Tibial nerve (tissue), 4 donors: ENCODE measurements at regions not wholly inside any gene's neighbourhood (a gene's known extent, or its start where the extent isn't known, plus 50 kb on each side); places are given as distances from the start of the nearest gene placed in this dataset.

Experiments
- DNase-seq, 2 donors: peaks; one replicate each; pipeline ENCODE4 v3.0.0-alpha.2; 2019; ENCODE audit warnings: low spot score in 2 of 2
- H3K27ac ChIP-seq, 4 donors: fragments of 200-600 bp; sonication (generic) in 3 of 4; one replicate each; pipeline ENCODE4 v1.5.1; 2017 to 2019; ENCODE audit warnings: mild to moderate bottlenecking in 1 of 4
- H3K27me3 ChIP-seq, 2 donors: fragments of 200-600 bp; sonication (generic) in 1 of 2; one replicate each; pipeline versions ENCODE4 v1.5.1 to v1.6.0; 2017 to 2019
- H3K36me3 ChIP-seq, 3 donors: fragments of 200-600 bp; sonication (generic); one replicate each; pipeline ENCODE4 v1.5.1; 2018 to 2019
- H3K4me1 ChIP-seq, 4 donors: fragments of 200-600 bp; sonication (generic) in 3 of 4; one replicate each; pipeline ENCODE4 v1.5.1; 2017 to 2019
- H3K4me3 ChIP-seq, 4 donors: fragments of 200-600 bp; sonication (generic) in 3 of 4; one replicate each; pipeline ENCODE4 v1.5.1; 2017 to 2019; ENCODE audit warnings: mild to moderate bottlenecking in 1 of 4, moderate library complexity in 1 of 4
- H3K9me3 ChIP-seq, 4 donors: fragments of 200-600 bp; sonication (generic) in 3 of 4; one replicate each; pipeline ENCODE4 v1.5.1; 2017 to 2019
- CTCF ChIP-seq, 5 experiments: fragments of 200-600 bp in 3 of 5; fragments of 450-650 bp in 2 of 5; sonication (generic) in 3 of 5; IDR thresholded peaks; one replicate each; pipeline ENCODE4 v1.5.1; 2016 to 2019; ENCODE audit warnings: antibody characterized with exemption in 5 of 5, mild to moderate bottlenecking in 3 of 5, moderate library complexity in 2 of 5
- EP300 ChIP-seq, 2 donors: sonication (generic); formaldehyde crosslinking; IDR thresholded peaks; one replicate each; pipeline ENCODE4 v1.6.1; 2017; ENCODE audit warnings: antibody characterized with exemption in 2 of 2, mild to moderate bottlenecking in 1 of 2
- POLR2A ChIP-seq, 2 donors: fragments of 450-650 bp; IDR thresholded peaks; one replicate each; pipeline ENCODE4 v1.6.1; 2017; ENCODE audit warnings: antibody characterized with exemption in 2 of 2, mild to moderate bottlenecking in 2 of 2, moderate library complexity in 2 of 2
- WGBS, 2 donors: methylation state at CpG; one replicate each; pipeline ENCODE4 v1.1.5; 2018; 5-methylcytosine and 5-hydroxymethylcytosine counted together

- Histone ChIP-seq H3K27ac (no peak overlapping the region), H3K4me1 (peaks cover 0 to 31% (median 3%) of the 10 kb centered on the region in 4 donors), H3K27me3 (no peaks in the 10 kb centered on the region), H3K9me3 (no peaks in the 10 kb centered on the region), H3K4me3 (no peak overlapping the region), H3K36me3 (no peaks in the 10 kb centered on the region)
- WGBS, 2 donors, result 87 to 93% methylated on average over 5 of the region's 5 CpGs
- TF ChIP-seq EP300 (IDR thresholded peaks at IDR 0.05), result no peak
- no peak for TF ChIP-seq POLR2A (IDR thresholded peaks at IDR 0.05)
- TF ChIP-seq CTCF (IDR thresholded peaks at IDR 0.05), result no peak
- no peak for DNase-seq
These were observed 472.6 kb downstream of the TXNL1 start for GRCh38 chr18:56165601-56166355.

- no peak for DNase-seq
- peak overlapping the region in 2 of 4 donors; percentile 36 to 56 for H3K27ac ChIP-seq
- no peak overlapping the region for H3K4me3 ChIP-seq
- H3K4me1 ChIP-seq, result peaks cover 0 to 21% (median 3%) of the 10 kb centered on the region in 4 donors
- TF ChIP-seq CTCF (IDR thresholded peaks at IDR 0.05) (no peak), POLR2A (IDR thresholded peaks at IDR 0.05) (no peak), EP300 (IDR thresholded peaks at IDR 0.05) (peak in 1 of 2 donors; percentile 43)
- no peaks in the 10 kb centered on the region for H3K36me3 ChIP-seq
- WGBS, 2 donors, result 56 to 60% methylated on average over 5 of the region's 5 CpGs
- H3K9me3 ChIP-seq, result no peaks in the 10 kb centered on the region
- H3K27me3 ChIP-seq, result no peaks in the 10 kb centered on the region
These were observed 475.8 kb downstream of the TXNL1 start for GRCh38 chr18:56162311-56163265.

- H3K27ac ChIP-seq, result peak overlapping the region in 1 of 4 donors; percentile 36
- DNase-seq, result no peak
These were observed 476.7 kb downstream of the TXNL1 start for GRCh38 chr18:56161566-56162260.

GRCh38 chr18:56158676-56159075 is 479.7 kb downstream of the TXNL1 start:
- no peak overlapping the region for H3K27ac ChIP-seq
- no peak for DNase-seq
- no peaks in the 10 kb centered on the region for H3K36me3 ChIP-seq
- H3K4me1 ChIP-seq, result peaks cover 0 to 21% (median 3%) of the 10 kb centered on the region in 4 donors
- H3K27me3 ChIP-seq, result no peaks in the 10 kb centered on the region
- H3K9me3 ChIP-seq, result peaks cover 0 to 3% (median 0%) of the 10 kb centered on the region in 4 donors
- no peak for TF ChIP-seq POLR2A (IDR thresholded peaks at IDR 0.05)
- no peak for TF ChIP-seq CTCF (IDR thresholded peaks at IDR 0.05)
- TF ChIP-seq EP300 (IDR thresholded peaks at IDR 0.05), result no peak
- H3K4me3 ChIP-seq, result no peak overlapping the region

More at GRCh38 chr18:56161566-56162260, 476.7 kb downstream of the TXNL1 start:
- no peaks in the 10 kb centered on the region for H3K36me3 ChIP-seq
- no peak overlapping the region for H3K4me3 ChIP-seq
- peaks cover 0 to 21% (median 3%) of the 10 kb centered on the region in 4 donors for H3K4me1 ChIP-seq
- TF ChIP-seq EP300 (IDR thresholded peaks at IDR 0.05), result no peak
- TF ChIP-seq CTCF (IDR thresholded peaks at IDR 0.05), result no peak
- TF ChIP-seq POLR2A (IDR thresholded peaks at IDR 0.05), result no peak
- H3K9me3 ChIP-seq, result no peaks in the 10 kb centered on the region
- WGBS, 2 donors, result 42 to 53% methylated on average over 6 of the region's 6 CpGs
- H3K27me3 ChIP-seq, result no peaks in the 10 kb centered on the region
